ENCODE measurements at regions not wholly inside any gene's neighbourhood (a gene's known extent, or its start where the extent isn't known, plus 50 kb on each side); places are given as distances from the start of the nearest gene placed in this dataset.
A peak's percentile ranks its signal among the peaks of the same experiment; 100 is the strongest.

DNA sequence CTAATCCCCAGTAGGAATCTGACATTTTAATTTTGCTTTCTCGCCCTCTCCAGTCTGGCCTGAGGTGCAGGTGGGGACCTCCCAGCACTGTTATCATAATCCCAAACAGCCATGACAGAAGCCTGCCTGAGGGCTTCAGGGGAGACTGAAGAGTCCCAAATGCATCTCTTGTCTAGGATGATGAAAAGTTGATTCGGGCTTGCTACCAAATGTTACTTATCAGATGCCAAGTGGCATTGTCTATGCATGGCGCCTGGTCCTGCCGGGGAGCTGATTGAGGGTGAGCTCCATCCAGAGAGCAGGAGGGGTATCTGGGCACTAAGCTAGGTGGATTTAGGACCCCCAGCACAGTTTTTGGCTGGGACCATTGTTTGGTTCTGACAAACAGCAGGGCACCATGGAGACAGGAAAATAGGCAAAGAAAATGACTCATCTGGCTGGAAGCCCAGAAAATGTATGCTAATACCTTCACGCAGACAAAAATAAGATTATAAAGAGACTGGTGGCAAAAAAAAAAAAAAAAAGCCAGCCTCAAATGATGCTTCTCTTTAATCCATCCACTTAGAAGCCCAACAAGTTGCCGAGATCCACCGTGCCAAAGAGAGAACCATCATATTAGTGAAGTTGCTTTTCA is 513.7 kb upstream of the SULF2 start:
- ATAC-seq (peak in 1 of 2 donors; percentile 58), DNase-seq (no peak)
- intact Hi-C loops (cut with DNase I) = no loop called here

- intact Hi-C loops (cut with DNase I) = no loop called here
- ATAC-seq (no peak), DNase-seq (no peak)
Observed at GRCh38 chr20:48298433-48298832, 513.2 kb upstream of the SULF2 start.

DNA sequence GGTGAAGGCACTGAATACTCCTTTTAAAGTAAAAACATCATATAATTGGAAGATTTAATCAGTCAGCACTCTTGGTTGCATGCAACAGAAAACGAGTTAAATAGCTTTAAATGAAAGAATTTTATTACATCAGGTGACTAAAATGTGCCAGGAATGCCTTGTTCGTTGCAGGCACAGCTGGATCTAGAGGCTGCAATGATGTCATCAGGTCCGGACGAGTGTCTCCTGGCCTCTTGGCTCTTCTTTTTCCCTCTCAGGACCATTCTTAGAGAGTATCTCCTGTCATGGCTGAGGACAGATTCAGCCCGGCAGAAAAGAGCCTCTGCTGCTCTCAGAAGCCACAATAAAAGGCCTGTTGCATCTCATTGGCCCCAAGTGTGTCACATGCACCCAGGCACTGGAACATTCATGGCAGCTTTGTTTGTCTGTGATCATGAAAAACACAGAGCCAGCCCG is 510.7 kb upstream of the SULF2 start:
- peak in 1 of 2 donors; percentile 45 for ATAC-seq

DNA sequence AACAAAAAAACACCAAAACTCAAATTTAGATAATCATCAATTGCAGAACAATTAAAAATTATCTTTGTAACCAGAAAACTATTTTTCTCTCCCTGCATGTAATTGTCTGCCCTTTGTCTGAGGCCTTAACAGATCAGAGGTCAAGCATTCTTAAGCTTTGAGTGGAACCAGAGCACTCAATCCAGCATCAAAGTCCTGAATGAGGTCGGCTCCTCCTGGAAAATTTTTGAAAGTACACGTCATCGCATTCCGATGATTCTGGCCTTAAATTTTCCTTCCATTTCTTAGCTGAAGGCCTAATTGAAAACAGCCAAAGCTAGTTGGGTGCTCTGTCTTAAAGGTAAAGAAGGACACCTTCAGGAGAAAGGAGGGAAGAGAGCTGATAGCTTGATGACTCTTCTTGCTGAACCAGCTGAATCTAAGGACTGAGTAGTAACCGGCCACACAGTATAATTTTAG is 510.2 kb upstream of the SULF2 start:
- ATAC-seq = peak; percentile 72 to 89
- DNase-seq = no peak
- intact Hi-C loops (cut with DNase I) = no loop called here

More for the DNA sequence above, 510.7 kb upstream of the SULF2 start:
- intact Hi-C loops (cut with DNase I) = no loop called here
- no peak for DNase-seq

GRCh38 chr20:48294942-48295341 is 509.7 kb upstream of the SULF2 start:
- ATAC-seq (no peak), DNase-seq (no peak)
- intact Hi-C loops (cut with DNase I) = no loop called here

DNA sequence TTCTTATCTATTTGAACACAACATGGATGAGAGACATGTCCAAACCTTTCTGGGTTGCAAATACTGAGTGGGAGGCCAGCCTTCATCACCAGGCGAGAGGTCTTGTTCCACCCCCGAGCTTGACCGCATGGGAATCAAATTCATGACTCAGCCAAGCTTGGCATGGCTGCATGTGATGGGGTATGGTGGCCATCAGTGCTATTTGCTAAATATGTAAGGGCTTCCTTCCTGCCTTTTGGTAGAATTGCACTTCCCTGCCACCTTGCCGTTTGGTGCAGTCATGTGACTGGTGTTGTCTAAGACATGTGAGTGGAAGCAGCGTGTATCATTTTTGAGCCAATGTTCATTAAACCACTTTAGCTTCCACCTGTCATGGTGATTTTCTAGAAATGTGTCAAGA is 508.9 kb upstream of the SULF2 start:
- intact Hi-C loops (cut with DNase I) = no loop called here

GRCh38 chr20:48293671-48294070 is 508.4 kb upstream of the SULF2 start:
- intact Hi-C loops (cut with DNase I) = no loop called here
- ATAC-seq (no peak), DNase-seq (no peak)

More for the DNA sequence above, 508.9 kb upstream of the SULF2 start:
- DNase-seq (no peak), ATAC-seq (no peak)

DNA sequence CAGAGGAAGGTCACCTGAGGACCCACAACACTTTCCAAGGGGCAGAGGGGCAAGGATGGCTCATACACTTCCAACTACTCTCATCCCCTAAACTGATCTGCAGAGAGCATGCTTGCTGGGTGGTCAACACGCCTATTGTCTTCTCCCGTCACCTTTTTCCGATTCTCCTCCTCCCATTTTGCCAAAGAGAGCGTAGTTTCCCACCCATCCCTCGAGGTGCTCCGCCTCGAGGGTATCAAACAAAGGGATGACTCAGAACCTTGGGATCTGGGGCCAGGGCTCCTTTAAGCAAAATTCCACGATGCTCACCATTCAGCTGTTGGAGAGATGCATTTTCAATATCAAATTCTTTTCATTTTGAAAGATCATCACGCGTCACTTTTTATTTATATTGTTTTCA is 507.5 kb upstream of the SULF2 start:
- intact Hi-C loops (cut with DNase I) = no loop called here
- no peak for ATAC-seq
- DNase-seq = no peak

- DNase-seq (no peak), ATAC-seq (no peak)
- intact Hi-C loops (cut with DNase I) = no loop called here
Observed at GRCh38 chr20:48291896-48292295, 506.6 kb upstream of the SULF2 start.

DNA sequence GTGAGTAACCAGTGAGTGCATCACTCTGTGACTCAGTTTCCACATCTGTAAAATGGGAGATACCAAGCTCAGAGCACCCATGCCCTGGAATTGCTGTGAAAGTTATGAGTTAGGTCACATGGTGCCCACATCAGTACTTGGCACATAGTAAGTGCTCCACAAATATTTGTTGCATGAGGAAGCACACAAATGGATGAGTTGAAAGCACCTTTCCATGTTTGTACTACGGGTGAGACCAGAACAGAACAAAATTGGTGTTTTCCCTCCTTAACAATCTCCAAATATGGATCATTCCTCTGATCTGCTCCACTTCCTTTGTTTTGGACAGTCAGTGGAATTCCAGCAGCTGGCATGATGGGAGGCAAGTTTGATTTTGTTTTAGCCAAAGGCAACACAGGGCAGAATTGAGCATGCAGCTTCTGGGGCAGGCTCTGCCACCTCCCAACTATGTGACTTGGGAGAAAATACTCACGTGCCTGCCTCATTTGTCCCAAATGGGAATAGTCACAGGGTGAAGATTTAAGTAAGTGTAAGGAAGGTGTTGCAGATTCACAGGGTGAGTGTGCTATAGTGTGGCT is 503.7 kb upstream of the SULF2 start:
- DNase-seq (no peak), ATAC-seq (no peak)
- intact Hi-C loops (cut with DNase I) = no loop called here

- ATAC-seq (no peak), DNase-seq (no peak)
- intact Hi-C loops (cut with DNase I) = no loop called here
Observed at GRCh38 chr20:48287552-48288170, 502.4 kb upstream of the SULF2 start.

- intact Hi-C loops (cut with DNase I) = no loop called here
- ATAC-seq (peak; percentile 28 to 32), DNase-seq (no peak)
Observed at GRCh38 chr20:48287021-48287494, 501.8 kb upstream of the SULF2 start.

DNA sequence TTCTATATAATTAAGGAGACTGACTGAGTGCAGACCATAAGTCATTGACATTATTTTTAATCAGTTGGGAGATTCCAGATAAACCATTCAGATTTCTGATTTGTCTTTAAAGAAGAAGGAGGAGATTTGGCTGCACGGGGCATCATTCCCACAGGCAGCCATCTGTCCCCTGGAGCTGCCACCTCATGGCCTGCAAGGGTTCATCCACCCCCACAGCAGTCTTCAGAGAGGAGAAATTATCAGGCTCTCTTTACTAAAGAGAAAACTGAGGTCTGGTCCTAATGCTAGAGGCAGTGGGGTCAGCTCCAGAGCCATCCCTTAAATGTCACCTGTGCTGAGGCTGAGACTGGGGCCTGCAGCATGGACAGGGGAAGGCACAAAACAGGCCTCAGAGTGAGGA is 501.3 kb upstream of the SULF2 start:
- ATAC-seq = no peak
- intact Hi-C loops (cut with DNase I) = no loop called here

GRCh38 chr20:48285656-48286055 is 500.4 kb upstream of the SULF2 start:
- ATAC-seq (no peak), DNase-seq (no peak)
- intact Hi-C loops (cut with DNase I) = no loop called here

More for the DNA sequence above, 501.3 kb upstream of the SULF2 start:
- no peak for DNase-seq

DNA sequence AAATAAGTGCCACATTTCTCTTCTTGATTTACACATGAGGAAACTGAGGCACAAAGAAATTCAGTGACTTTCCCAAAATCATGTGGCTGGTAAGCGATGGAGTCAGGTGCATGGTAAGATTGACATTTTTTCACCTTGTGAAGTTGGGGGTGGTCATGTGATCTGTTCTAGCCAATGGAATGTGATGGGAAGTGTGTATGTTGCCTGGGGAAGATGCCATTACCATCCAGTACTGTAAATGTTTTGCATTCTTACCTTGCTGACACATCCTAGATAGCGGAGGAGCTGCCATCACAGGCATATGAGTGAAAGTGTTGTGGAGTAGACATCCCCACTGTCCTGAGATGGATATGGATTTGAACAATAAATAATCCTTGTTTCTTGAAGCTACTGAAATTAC is 499.6 kb upstream of the SULF2 start:
- ATAC-seq (no peak), DNase-seq (no peak)
- intact Hi-C loops (cut with DNase I) = no loop called here

GRCh38 chr20:48284315-48284714 is 499.0 kb upstream of the SULF2 start:
- intact Hi-C loops (cut with DNase I) = no loop called here
- DNase-seq (no peak), ATAC-seq (no peak)

- ATAC-seq (peak; percentile 62 to 83), DNase-seq (peak; percentile 65)
- intact Hi-C loops (cut with DNase I) = no loop called here
Observed at GRCh38 chr20:48283470-48284110, 498.3 kb upstream of the SULF2 start.

DNA sequence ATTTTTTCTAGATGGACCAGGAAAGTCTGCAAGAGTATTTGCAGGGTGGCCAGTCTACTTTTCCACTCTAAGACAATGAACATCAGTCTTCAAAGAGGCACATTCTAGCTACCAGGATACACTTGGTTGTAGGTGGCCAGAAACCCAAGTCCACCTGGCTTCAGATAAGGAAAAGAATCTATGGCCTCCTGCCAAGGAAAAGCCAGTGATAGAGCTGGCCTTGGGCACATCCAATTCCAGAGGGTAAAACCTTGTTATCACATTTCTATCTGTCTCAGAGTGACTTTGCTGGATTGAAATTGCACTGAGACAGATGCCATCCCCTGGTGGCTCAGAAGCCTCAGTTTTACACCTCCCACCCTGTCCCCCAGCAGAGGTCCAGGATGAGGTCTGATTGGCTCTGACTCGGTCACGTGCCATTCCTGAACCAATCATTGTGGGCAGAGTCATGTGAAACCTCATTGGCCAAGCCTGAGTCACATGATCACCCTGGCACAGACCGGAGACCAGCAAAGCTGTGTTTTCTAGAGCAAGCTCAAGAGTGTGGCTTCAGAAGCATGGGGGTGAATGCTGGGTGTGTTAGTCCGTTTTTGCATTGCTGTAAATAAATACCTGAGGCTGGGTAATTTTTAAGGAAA is 497.4 kb upstream of the SULF2 start:
- intact Hi-C loops (cut with DNase I) = no loop called here
- DNase-seq (no peak), ATAC-seq (no peak)

GRCh38 chr20:48281501-48281900 is 496.2 kb upstream of the SULF2 start:
- intact Hi-C loops (cut with DNase I) = no loop called here
- ATAC-seq (no peak), DNase-seq (no peak)

Measured in left cardiac atrium (tissue), 4 donors.